ENCODE measurements at regions not wholly inside any gene's neighbourhood (a gene's known extent, or its start where the extent isn't known, plus 50 kb on each side); places are given as distances from the start of the nearest gene placed in this dataset.

- no peak overlapping the region for H3K27ac ChIP-seq (ENCODE audit: low read depth, low read length)
- H3K79me2 ChIP-seq (ENCODE audit: control insufficient read depth, insufficient read depth, low read length, unreplicated experiment) = no peaks in the 10 kb centered on the region
- no peaks in the 10 kb centered on the region for H3K36me3 ChIP-seq (ENCODE audit: insufficient read depth, low read length)
- no peak overlapping the region for H2AFZ ChIP-seq (ENCODE audit: low read length, unreplicated experiment)
- peaks cover 60% of the 10 kb centered on the region for H3K27me3 ChIP-seq (ENCODE audit: insufficient read depth, low read length)
- H3K4me3 ChIP-seq (ENCODE audit: low read depth, low read length) = no peak overlapping the region
- H3K4me1 ChIP-seq (ENCODE audit: control insufficient read depth, insufficient read depth, low read length, unreplicated experiment) = no peaks in the 10 kb centered on the region
Observed at GRCh38 chr5:56705217-56705616, 110.1 kb upstream of the MAP3K1 start.

GRCh38 chr5:56703952-56704351, 111.4 kb upstream of the MAP3K1 start:
- H3K27me3 ChIP-seq (ENCODE audit: insufficient read depth, low read length) = peaks cover 64% of the 10 kb centered on the region
- H3K79me2 ChIP-seq (ENCODE audit: control insufficient read depth, insufficient read depth, low read length, unreplicated experiment) = no peaks in the 10 kb centered on the region
- H3K4me3 ChIP-seq (ENCODE audit: low read depth, low read length) = no peak overlapping the region
- no peaks in the 10 kb centered on the region for H3K36me3 ChIP-seq (ENCODE audit: insufficient read depth, low read length)
- no peaks in the 10 kb centered on the region for H3K4me1 ChIP-seq (ENCODE audit: control insufficient read depth, insufficient read depth, low read length, unreplicated experiment)
- no peak overlapping the region for H2AFZ ChIP-seq (ENCODE audit: low read length, unreplicated experiment)
- no peak overlapping the region for H3K27ac ChIP-seq (ENCODE audit: low read depth, low read length)

- Histone ChIP-seq H3K27me3 (ENCODE audit: insufficient read depth, low read length) (peaks cover 66% of the 10 kb centered on the region), H3K4me1 (ENCODE audit: control insufficient read depth, insufficient read depth, low read length, unreplicated experiment) (no peaks in the 10 kb centered on the region), H3K27ac (ENCODE audit: low read depth, low read length) (no peak overlapping the region), H3K4me3 (ENCODE audit: low read depth, low read length) (no peak overlapping the region), H2AFZ (ENCODE audit: low read length, unreplicated experiment) (no peak overlapping the region), H3K36me3 (ENCODE audit: insufficient read depth, low read length) (no peaks in the 10 kb centered on the region), H3K79me2 (ENCODE audit: control insufficient read depth, insufficient read depth, low read length, unreplicated experiment) (no peaks in the 10 kb centered on the region)
Observed at GRCh38 chr5:56700711-56701110, 114.6 kb upstream of the MAP3K1 start.

GRCh38 chr5:56699538-56699937, 115.8 kb upstream of the MAP3K1 start:
- Histone ChIP-seq H3K4me1 (ENCODE audit: control insufficient read depth, insufficient read depth, low read length, unreplicated experiment) (no peaks in the 10 kb centered on the region), H3K36me3 (ENCODE audit: insufficient read depth, low read length) (no peaks in the 10 kb centered on the region), H3K27ac (ENCODE audit: low read depth, low read length) (no peak overlapping the region), H3K27me3 (ENCODE audit: insufficient read depth, low read length) (peaks cover 56% of the 10 kb centered on the region), H3K4me3 (ENCODE audit: low read depth, low read length) (no peak overlapping the region), H3K79me2 (ENCODE audit: control insufficient read depth, insufficient read depth, low read length, unreplicated experiment) (no peaks in the 10 kb centered on the region), H2AFZ (ENCODE audit: low read length, unreplicated experiment) (no peak overlapping the region)

GRCh38 chr5:56698463-56699381, 116.6 kb upstream of the MAP3K1 start:
- H2AFZ ChIP-seq (ENCODE audit: low read length, unreplicated experiment) = no peak overlapping the region
- H3K4me3 ChIP-seq (ENCODE audit: low read depth, low read length) = no peak overlapping the region
- H3K27ac ChIP-seq (ENCODE audit: low read depth, low read length) = no peak overlapping the region

GRCh38 chr5:56696900-56697299, 118.4 kb upstream of the MAP3K1 start:
- no peak overlapping the region for H3K27ac ChIP-seq (ENCODE audit: low read depth, low read length)
- no peaks in the 10 kb centered on the region for H3K4me1 ChIP-seq (ENCODE audit: control insufficient read depth, insufficient read depth, low read length, unreplicated experiment)
- H3K27me3 ChIP-seq (ENCODE audit: insufficient read depth, low read length) = peaks cover 31% of the 10 kb centered on the region
- H3K79me2 ChIP-seq (ENCODE audit: control insufficient read depth, insufficient read depth, low read length, unreplicated experiment) = no peaks in the 10 kb centered on the region
- H3K36me3 ChIP-seq (ENCODE audit: insufficient read depth, low read length) = no peaks in the 10 kb centered on the region
- H2AFZ ChIP-seq (ENCODE audit: low read length, unreplicated experiment) = no peak overlapping the region
- no peak overlapping the region for H3K4me3 ChIP-seq (ENCODE audit: low read depth, low read length)

More at GRCh38 chr5:56698463-56699381, 116.6 kb upstream of the MAP3K1 start:
- no peaks in the 10 kb centered on the region for H3K4me1 ChIP-seq (ENCODE audit: control insufficient read depth, insufficient read depth, low read length, unreplicated experiment)
- peaks cover 49% of the 10 kb centered on the region for H3K27me3 ChIP-seq (ENCODE audit: insufficient read depth, low read length)
- no peaks in the 10 kb centered on the region for H3K79me2 ChIP-seq (ENCODE audit: control insufficient read depth, insufficient read depth, low read length, unreplicated experiment)
- no peaks in the 10 kb centered on the region for H3K36me3 ChIP-seq (ENCODE audit: insufficient read depth, low read length)

- Histone ChIP-seq H3K27ac (ENCODE audit: low read depth, low read length) (no peak overlapping the region), H3K4me1 (ENCODE audit: control insufficient read depth, insufficient read depth, low read length, unreplicated experiment) (no peaks in the 10 kb centered on the region), H3K27me3 (ENCODE audit: insufficient read depth, low read length) (peaks cover 9% of the 10 kb centered on the region; the same call in 1 of the 2 replicates), H2AFZ (ENCODE audit: low read length, unreplicated experiment) (no peak overlapping the region), H3K36me3 (ENCODE audit: insufficient read depth, low read length) (no peaks in the 10 kb centered on the region), H3K79me2 (ENCODE audit: control insufficient read depth, insufficient read depth, low read length, unreplicated experiment) (no peaks in the 10 kb centered on the region), H3K4me3 (ENCODE audit: low read depth, low read length) (no peak overlapping the region)
Observed at GRCh38 chr5:56693220-56693579, 122.1 kb upstream of the MAP3K1 start.

GRCh38 chr5:56692359-56693219, 122.8 kb upstream of the MAP3K1 start:
- H3K79me2 ChIP-seq (ENCODE audit: control insufficient read depth, insufficient read depth, low read length, unreplicated experiment) = no peaks in the 10 kb centered on the region
- no peaks in the 10 kb centered on the region for H3K4me1 ChIP-seq (ENCODE audit: control insufficient read depth, insufficient read depth, low read length, unreplicated experiment)
- H3K27ac ChIP-seq (ENCODE audit: low read depth, low read length) = no peak overlapping the region
- peaks cover 6% of the 10 kb centered on the region; the same call in 1 of the 2 replicates for H3K27me3 ChIP-seq (ENCODE audit: insufficient read depth, low read length)
- H2AFZ ChIP-seq (ENCODE audit: low read length, unreplicated experiment) = no peak overlapping the region
- H3K4me3 ChIP-seq (ENCODE audit: low read depth, low read length) = no peak overlapping the region
- no peaks in the 10 kb centered on the region for H3K36me3 ChIP-seq (ENCODE audit: insufficient read depth, low read length)

- Histone ChIP-seq H3K36me3 (ENCODE audit: insufficient read depth, low read length) (no peaks in the 10 kb centered on the region), H3K27ac (ENCODE audit: low read depth, low read length) (no peak overlapping the region), H3K79me2 (ENCODE audit: control insufficient read depth, insufficient read depth, low read length, unreplicated experiment) (no peaks in the 10 kb centered on the region), H2AFZ (ENCODE audit: low read length, unreplicated experiment) (no peak overlapping the region), H3K27me3 (ENCODE audit: insufficient read depth, low read length) (peaks cover 6% of the 10 kb centered on the region; the same call in 1 of the 2 replicates), H3K4me3 (ENCODE audit: low read depth, low read length) (no peak overlapping the region), H3K4me1 (ENCODE audit: control insufficient read depth, insufficient read depth, low read length, unreplicated experiment) (no peaks in the 10 kb centered on the region)
Observed at GRCh38 chr5:56688402-56688801, 126.9 kb upstream of the MAP3K1 start.

GRCh38 chr5:56686337-56687195, 128.8 kb upstream of the MAP3K1 start:
- Histone ChIP-seq H3K36me3 (ENCODE audit: insufficient read depth, low read length) (no peaks in the 10 kb centered on the region), H3K4me1 (ENCODE audit: control insufficient read depth, insufficient read depth, low read length, unreplicated experiment) (peaks cover under 1% of the 10 kb centered on the region), H3K27me3 (ENCODE audit: insufficient read depth, low read length) (peaks cover 6% of the 10 kb centered on the region; the same call in 1 of the 2 replicates), H2AFZ (ENCODE audit: low read length, unreplicated experiment) (no peak overlapping the region), H3K79me2 (ENCODE audit: control insufficient read depth, insufficient read depth, low read length, unreplicated experiment) (no peaks in the 10 kb centered on the region), H3K27ac (ENCODE audit: low read depth, low read length) (no peak overlapping the region), H3K4me3 (ENCODE audit: low read depth, low read length) (no peak overlapping the region)
